GM12878 (cell line): ENCODE measurements at regions not wholly inside any gene's neighbourhood (a gene's known extent, or its start where the extent isn't known, plus 50 kb on each side); places are given as distances from the start of the nearest gene placed in this dataset.

ENCODE experiments used
- GABPA ChIP-seq: IDR thresholded peaks from 2 replicates; pipeline ENCODE4 v1.6.1; 2014; ENCODE audit warnings: antibody characterized with exemption, low read depth, mild to moderate bottlenecking, inconsistent platforms
- HDAC2 ChIP-seq: fragments of 200-600 bp; sonication (generic); IDR thresholded peaks from 2 replicates; pipeline ENCODE4 v1.6.1; 2017
- MAX ChIP-seq: IDR thresholded peaks from 2 replicates; pipeline ENCODE4 v1.6.1; 2012; ENCODE audit warnings: low read depth, low read length, improper control_type of control experiment
- PAX8 ChIP-seq: fragments of 450-650 bp; IDR thresholded peaks from 2 replicates; pipeline ENCODE4 v1.6.1; 2017; ENCODE audit warnings: mild to moderate bottlenecking, moderate library complexity
- STAT3 ChIP-seq: IDR thresholded peaks from 2 replicates; pipeline ENCODE4 v1.6.1; 2011; ENCODE audit warnings: low read depth, low read length, improper control_type of control experiment
- SUZ12 ChIP-seq: fragments of 200-600 bp; sonication (generic); IDR thresholded peaks from one replicate; pipeline ENCODE4 v1.6.1; 2018; ENCODE audit warnings: antibody characterized with exemption, mild to moderate bottlenecking; ENCODE audit not compliant: unreplicated experiment
- USF2 ChIP-seq: IDR thresholded peaks from 2 replicates; pipeline ENCODE4 v1.6.1; 2011; ENCODE audit warnings: low read depth, low read length, improper control_type of control experiment, borderline replicate concordance
- ZBTB33 ChIP-seq: fragments of 450-650 bp; IDR thresholded peaks from 2 replicates; pipeline ENCODE4 v1.6.1; 2017; ENCODE audit warnings: mild to moderate bottlenecking
- ZNF24 ChIP-seq: fragments of 450-650 bp; IDR thresholded peaks from 2 replicates; pipeline ENCODE4 v1.6.1; 2017; ENCODE audit warnings: antibody characterized with exemption, mild to moderate bottlenecking

DNA sequence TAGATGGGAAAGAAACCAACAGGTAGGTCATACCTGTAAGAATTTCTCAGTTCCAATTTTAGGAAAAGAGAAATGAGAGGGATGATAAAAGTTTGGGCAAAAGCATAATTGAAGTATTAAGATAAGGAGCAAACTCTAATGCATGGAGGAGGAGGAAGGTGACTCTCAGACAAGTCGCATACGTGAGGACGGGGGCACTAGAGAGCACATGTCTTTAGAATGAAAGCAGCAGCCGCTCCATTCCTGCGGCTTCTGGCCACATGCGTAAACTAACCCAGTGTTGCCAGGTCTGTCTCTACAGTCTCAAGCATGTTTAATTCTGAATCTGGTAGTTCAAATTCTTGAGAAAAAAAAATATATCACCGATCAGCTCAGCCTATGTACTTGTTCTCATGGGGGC lies 371.5 kb upstream of the SLC30A5 start:
- TF ChIP-seq GABPA = no peak
- TF ChIP-seq SUZ12 = no peak
- TF ChIP-seq STAT3 = no peak
- no peak for TF ChIP-seq ZNF24
- no peak for TF ChIP-seq ZBTB33
- no peak for TF ChIP-seq USF2
- TF ChIP-seq MAX = no peak
- TF ChIP-seq HDAC2 = no peak
- TF ChIP-seq PAX8 = no peak
